GM12891 (cell line): ENCODE measurements at regions not wholly inside any gene's neighbourhood (a gene's known extent, or its start where the extent isn't known, plus 50 kb on each side); places are given as distances from the start of the nearest gene placed in this dataset.

Experiments used
- POLR2A ChIP-seq: IDR thresholded peaks from 2 replicates; pipeline ENCODE4 v1.6.1; 2011; ENCODE audit warnings: low read depth, low read length, control low read depth
- POLR2AphosphoS5 ChIP-seq: IDR thresholded peaks from 2 replicates; pipeline ENCODE4 v1.6.1; 2011; ENCODE audit warnings: low read depth, low read length, control low read depth
- POU2F2 ChIP-seq: IDR thresholded peaks from 2 replicates; pipeline ENCODE4 v1.6.1; 2011; ENCODE audit warnings: low read depth, mild to moderate bottlenecking, control low read depth, low read length, moderate library complexity
- SPI1 ChIP-seq: IDR thresholded peaks from 2 replicates; pipeline ENCODE4 v1.6.1; 2011; ENCODE audit warnings: low read depth, low read length, control low read depth
- TAF1 ChIP-seq: IDR thresholded peaks from 2 replicates; pipeline ENCODE4 v1.6.1; 2011; ENCODE audit warnings: low read depth, low read length, control low read depth

DNA sequence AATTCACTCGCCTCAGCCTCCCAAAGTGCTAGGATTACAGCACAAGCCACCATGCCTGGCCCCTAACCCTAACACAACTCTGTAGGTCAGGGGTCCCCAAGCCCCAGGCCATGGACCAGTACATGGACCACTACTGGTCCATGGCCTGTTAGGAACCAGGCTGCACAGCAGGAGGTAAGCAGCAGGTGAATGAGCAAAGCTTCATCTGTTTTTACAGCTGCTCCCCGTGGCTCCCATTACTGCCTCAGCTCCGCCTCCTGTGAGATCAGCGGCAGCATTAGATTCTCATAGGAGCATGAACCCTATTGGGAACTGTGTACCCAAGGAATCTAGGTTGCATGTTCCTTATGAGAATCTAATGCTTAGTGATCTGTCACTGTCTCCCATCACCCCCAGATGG, 201.7 kb downstream of the NRP2 start:
- TF ChIP-seq POLR2A (no peak), POU2F2 (no peak), TAF1 (no peak), POLR2AphosphoS5 (no peak), SPI1 (no peak)
